ENCODE measurements at regions not wholly inside any gene's neighbourhood (a gene's known extent, or its start where the extent isn't known, plus 50 kb on each side); places are given as distances from the start of the nearest gene placed in this dataset.

- DNase-seq = no peak
- Mint-ChIP-seq H3K4me3 (no peak overlapping the region), H3K9me3 (peaks cover 2 to 23% (median 19%) of the 10 kb centered on the region in 7 donors), H3K4me1 (no peaks in the 10 kb centered on the region), H3K27ac (no peak overlapping the region), H3K36me3 (no peaks in the 10 kb centered on the region), H3K27me3 (ENCODE audit: low read depth in 3 of 3) (peaks cover 5 to 11% (median 10%) of the 10 kb centered on the region in 3 donors)
- H3K9me3 ChIP-seq (replicated peaks in 1 of 2; ENCODE audit: control insufficient read depth in 1 of 2, insufficient read depth in 1 of 2, low read length in 2 of 2) = peaks cover 0 to 10% of the 10 kb centered on the region in 2 donors
- intact Hi-C loops (cut with micrococcal nuclease) = no loop called here
- no peak overlapping the region for H3K27ac ChIP-seq (ENCODE audit: low read depth in 1 of 2, low read length in 2 of 2)
- 86% methylated on average over 7 of the region's 8 CpGs for WGBS (ENCODE audit: insufficient coverage)
- no peaks in the 10 kb centered on the region for H3K27me3 ChIP-seq (ENCODE audit: control insufficient read depth in 2 of 2, insufficient read depth in 2 of 2, low read length in 2 of 2)
- H2AFZ ChIP-seq (ENCODE audit: insufficient read depth, low read depth, low read length, poor library complexity, severe bottlenecking) = no peak overlapping the region
- H3K9ac ChIP-seq (ENCODE audit: insufficient read depth, low read length, poor library complexity, severe bottlenecking) = no peak overlapping the region
- no peak for TF ChIP-seq CTCF (IDR thresholded peaks at IDR 0.05)
- H4K20me1 ChIP-seq (ENCODE audit: insufficient read depth, low read length) = no peaks in the 10 kb centered on the region
- no peaks in the 10 kb centered on the region for H3K4me1 ChIP-seq (ENCODE audit: control insufficient read depth in 1 of 2, insufficient read depth in 2 of 2, low read length in 2 of 2)
- no peak overlapping the region for H3K4me3 ChIP-seq (replicated peaks in 1 of 3; ENCODE audit: low read depth in 2 of 3, low read length in 3 of 3)
- H3K79me2 ChIP-seq (ENCODE audit: insufficient read depth, low read length) = no peaks in the 10 kb centered on the region
- no peak overlapping the region for H3K4me2 ChIP-seq (replicated peaks; ENCODE audit: extremely low read depth, low read length, poor library complexity, severe bottlenecking)
- no peaks in the 10 kb centered on the region for H3K36me3 ChIP-seq (replicated peaks in 1 of 2; ENCODE audit: control insufficient read depth in 1 of 2, insufficient read depth in 2 of 2, low read length in 2 of 2)
Observed at GRCh38 chr2:240226672-240227537, 86.4 kb upstream of the OTOS start.

DNA sequence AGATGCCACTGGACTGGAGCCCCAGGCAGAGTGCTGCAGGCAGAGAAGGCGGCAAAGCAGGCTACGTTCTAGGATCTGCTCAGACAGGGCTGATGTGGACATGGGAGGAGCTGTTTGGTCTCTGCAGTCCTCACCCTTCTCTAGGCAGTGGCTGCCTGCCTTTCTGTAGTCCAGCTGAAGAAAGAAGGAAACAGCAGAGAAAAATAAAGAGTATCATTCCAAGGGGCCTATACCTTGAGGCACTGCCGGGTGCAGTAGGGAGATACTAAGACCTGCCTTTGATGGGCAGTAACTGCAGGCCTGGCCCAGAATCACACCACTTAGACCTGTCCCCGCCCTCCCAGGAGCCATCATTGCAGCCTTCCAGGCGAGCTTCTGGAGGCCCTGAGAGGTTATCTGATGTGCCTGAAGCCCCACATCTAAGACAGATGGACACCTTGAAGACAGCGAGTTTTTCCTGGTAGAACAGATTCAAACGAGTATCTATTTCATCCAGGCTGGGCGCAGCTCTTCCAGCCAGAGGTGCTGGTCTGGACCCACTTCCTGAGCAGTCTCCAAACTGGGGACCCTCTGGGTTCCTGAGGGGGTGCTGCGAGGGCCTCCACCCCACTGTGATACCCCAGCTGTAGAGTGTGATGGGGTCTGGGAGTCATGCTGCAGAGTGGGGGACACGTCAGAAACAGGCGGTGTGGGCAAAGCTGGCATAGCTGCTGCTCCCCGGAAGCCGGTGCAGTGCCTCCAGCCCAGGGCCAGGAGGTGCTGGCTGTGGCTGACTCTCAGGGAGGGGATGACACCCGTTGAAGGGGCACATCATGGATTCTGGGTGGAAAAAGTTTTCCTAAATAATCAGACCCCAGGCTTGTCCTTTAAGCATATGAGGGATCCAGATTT, 87.3 kb upstream of the OTOS start:
- Histone ChIP-seq H3K79me2 (ENCODE audit: insufficient read depth, low read length) (no peaks in the 10 kb centered on the region), H3K4me3 (replicated peaks in 1 of 3; ENCODE audit: low read depth in 2 of 3, low read length in 3 of 3) (no peak overlapping the region), H3K27ac (ENCODE audit: low read depth in 1 of 2, low read length in 2 of 2) (no peak overlapping the region), H3K4me1 (ENCODE audit: control insufficient read depth in 1 of 2, insufficient read depth in 2 of 2, low read length in 2 of 2) (peaks cover under 1% of the 10 kb centered on the region in 2 donors), H3K4me2 (replicated peaks; ENCODE audit: extremely low read depth, low read length, poor library complexity, severe bottlenecking) (no peak overlapping the region), H4K20me1 (ENCODE audit: insufficient read depth, low read length) (no peaks in the 10 kb centered on the region), H3K27me3 (ENCODE audit: control insufficient read depth in 2 of 2, insufficient read depth in 2 of 2, low read length in 2 of 2) (no peaks in the 10 kb centered on the region), H2AFZ (ENCODE audit: insufficient read depth, low read depth, low read length, poor library complexity, severe bottlenecking) (no peak overlapping the region), H3K9me3 (replicated peaks in 1 of 2; ENCODE audit: control insufficient read depth in 1 of 2, insufficient read depth in 1 of 2, low read length in 2 of 2) (peaks cover 0 to 10% of the 10 kb centered on the region in 2 donors), H3K9ac (ENCODE audit: insufficient read depth, low read length, poor library complexity, severe bottlenecking) (no peak overlapping the region), H3K36me3 (replicated peaks in 1 of 2; ENCODE audit: control insufficient read depth in 1 of 2, insufficient read depth in 2 of 2, low read length in 2 of 2) (no peaks in the 10 kb centered on the region)
- no peak for TF ChIP-seq CTCF (IDR thresholded peaks at IDR 0.05)
- no peak overlapping the region for H3K4me3 Mint-ChIP-seq
- DNase-seq = no peak
- intact Hi-C loops (cut with micrococcal nuclease) = no loop called here
- WGBS (ENCODE audit: insufficient coverage) = 93% methylated on average over 13 of the region's 14 CpGs
- no peaks in the 10 kb centered on the region for H3K36me3 Mint-ChIP-seq
- H3K27me3 Mint-ChIP-seq (ENCODE audit: low read depth in 3 of 3) = peaks cover 5 to 13% (median 9%) of the 10 kb centered on the region in 3 donors
- H3K27ac Mint-ChIP-seq = no peak overlapping the region
- H3K9me3 Mint-ChIP-seq = peaks cover 0 to 22% (median 16%) of the 10 kb centered on the region in 7 donors
- no peaks in the 10 kb centered on the region for H3K4me1 Mint-ChIP-seq

All from CD14-positive monocyte (primary cell).